C4-2B (cell line): ENCODE measurements at regions not wholly inside any gene's neighbourhood (a gene's known extent, or its start where the extent isn't known, plus 50 kb on each side); places are given as distances from the start of the nearest gene placed in this dataset.

Experiments
- CTCF ChIP-seq: fragments of 450-650 bp; conservative IDR thresholded peaks from 2 replicates; pipeline ENCODE4 v1.5.1; 2017; ENCODE audit warnings: mild to moderate bottlenecking
- ZFX ChIP-seq: fragments of 450-650 bp; IDR thresholded peaks from 2 replicates; pipeline ENCODE4 v1.6.1; 2017

- TF ChIP-seq ZFX (no peak), CTCF (no peak)
These were observed 379.5 kb upstream of the FGF13 start for GRCh38 chrX:139091066-139091465.
